ENCODE measurements at regions not wholly inside any gene's neighbourhood (a gene's known extent, or its start where the extent isn't known, plus 50 kb on each side); places are given as distances from the start of the nearest gene placed in this dataset.

DNA sequence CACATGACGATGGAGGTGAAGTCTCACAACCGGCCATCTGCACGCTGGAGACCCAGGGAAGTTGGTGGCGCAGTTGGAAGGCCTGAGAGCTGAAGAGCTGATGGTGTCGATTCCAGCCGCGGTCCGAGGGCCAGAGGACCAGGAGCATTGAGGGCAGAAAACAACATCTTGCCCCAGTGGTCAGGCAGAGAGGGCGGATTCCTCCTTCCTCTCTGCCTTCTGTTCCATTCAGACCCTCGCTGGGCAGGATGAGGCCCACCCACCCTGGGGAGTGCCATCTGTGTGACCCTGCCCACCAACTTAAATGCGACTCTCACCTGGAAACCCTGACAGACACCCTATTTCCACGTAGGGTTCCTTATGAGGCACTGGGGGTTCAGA, 120.7 kb upstream of the PMEPA1 start:
- TF ChIP-seq SIN3A (IDR thresholded peaks at IDR 0.05; ENCODE audit: borderline replicate concordance, insufficient read depth, low read length) (no peak), POLR2AphosphoS5 (IDR thresholded peaks at IDR 0.05; ENCODE audit: low read depth, low read length) (no peak), TAF1 (IDR thresholded peaks at IDR 0.05; ENCODE audit: borderline replicate concordance, insufficient read depth, low read length) (no peak)
- TF ChIP-seq, protein P1, sequence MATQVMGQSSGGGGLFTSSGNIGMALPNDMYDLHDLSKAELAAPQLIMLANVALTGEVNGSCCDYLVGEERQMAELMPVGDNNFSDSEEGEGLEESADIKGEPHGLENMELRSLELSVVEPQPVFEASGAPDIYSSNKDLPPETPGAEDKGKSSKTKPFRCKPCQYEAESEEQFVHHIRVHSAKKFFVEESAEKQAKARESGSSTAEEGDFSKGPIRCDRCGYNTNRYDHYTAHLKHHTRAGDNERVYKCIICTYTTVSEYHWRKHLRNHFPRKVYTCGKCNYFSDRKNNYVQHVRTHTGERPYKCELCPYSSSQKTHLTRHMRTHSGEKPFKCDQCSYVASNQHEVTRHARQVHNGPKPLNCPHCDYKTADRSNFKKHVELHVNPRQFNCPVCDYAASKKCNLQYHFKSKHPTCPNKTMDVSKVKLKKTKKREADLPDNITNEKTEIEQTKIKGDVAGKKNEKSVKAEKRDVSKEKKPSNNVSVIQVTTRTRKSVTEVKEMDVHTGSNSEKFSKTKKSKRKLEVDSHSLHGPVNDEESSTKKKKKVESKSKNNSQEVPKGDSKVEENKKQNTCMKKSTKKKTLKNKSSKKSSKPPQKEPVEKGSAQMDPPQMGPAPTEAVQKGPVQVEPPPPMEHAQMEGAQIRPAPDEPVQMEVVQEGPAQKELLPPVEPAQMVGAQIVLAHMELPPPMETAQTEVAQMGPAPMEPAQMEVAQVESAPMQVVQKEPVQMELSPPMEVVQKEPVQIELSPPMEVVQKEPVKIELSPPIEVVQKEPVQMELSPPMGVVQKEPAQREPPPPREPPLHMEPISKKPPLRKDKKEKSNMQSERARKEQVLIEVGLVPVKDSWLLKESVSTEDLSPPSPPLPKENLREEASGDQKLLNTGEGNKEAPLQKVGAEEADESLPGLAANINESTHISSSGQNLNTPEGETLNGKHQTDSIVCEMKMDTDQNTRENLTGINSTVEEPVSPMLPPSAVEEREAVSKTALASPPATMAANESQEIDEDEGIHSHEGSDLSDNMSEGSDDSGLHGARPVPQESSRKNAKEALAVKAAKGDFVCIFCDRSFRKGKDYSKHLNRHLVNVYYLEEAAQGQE (IDR thresholded peaks at IDR 0.05; ENCODE audit: insufficient read depth in 1 of 2, low read depth in 2 of 2, low read length in 2 of 2), result no peak
